ENCODE measurements at regions not wholly inside any gene's neighbourhood (a gene's known extent, or its start where the extent isn't known, plus 50 kb on each side); places are given as distances from the start of the nearest gene placed in this dataset.

DNA sequence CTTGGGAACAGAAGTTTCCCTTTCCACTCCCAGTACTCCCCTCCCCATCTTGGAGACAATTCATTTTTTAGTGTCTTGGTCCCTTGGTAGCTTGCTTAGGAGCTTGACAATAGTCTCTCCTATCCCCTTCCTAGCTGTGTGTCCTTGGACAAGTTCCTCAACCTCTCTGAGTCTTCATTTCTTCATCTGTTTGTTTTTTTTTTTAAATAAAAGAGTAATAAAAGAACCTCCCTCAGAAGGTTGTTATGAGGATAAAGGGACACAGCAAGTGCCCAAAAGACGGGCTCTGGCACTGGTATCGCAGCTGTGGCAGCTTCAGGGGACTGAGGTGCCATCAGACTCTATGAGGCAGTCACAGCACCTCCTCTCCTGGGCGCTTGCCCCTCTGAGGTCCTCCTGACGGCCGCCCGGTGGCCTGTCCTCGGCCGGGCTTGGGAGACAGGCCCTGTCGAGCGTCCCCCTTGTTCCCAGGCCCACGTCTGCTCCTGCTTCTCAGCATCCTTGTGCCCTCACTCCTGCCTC lies 689.2 kb downstream of the MATN1 start:
- Histone ChIP-seq H3K27ac (ENCODE audit: low read depth in 1 of 2, low read length in 2 of 2) (no peak overlapping the region), H3K36me3 (ENCODE audit: control insufficient read depth in 4 of 4, insufficient read depth in 3 of 4, low read depth in 1 of 4, low read length in 3 of 4) (no peaks in the 10 kb centered on the region), H3K27me3 (ENCODE audit: control insufficient read depth in 4 of 4, insufficient read depth in 4 of 4, low read length in 3 of 4) (no peaks in the 10 kb centered on the region), H3K9ac (ENCODE audit: low read depth in 1 of 2, low read length in 2 of 2) (no peak overlapping the region), H3K4me3 (ENCODE audit: low read depth in 1 of 3, low read length in 3 of 3) (no peak overlapping the region), H3K9me3 (ENCODE audit: control insufficient read depth in 4 of 4, low read length in 3 of 4) (no peaks in the 10 kb centered on the region), H3K4me1 (ENCODE audit: control insufficient read depth in 4 of 4, insufficient read depth in 4 of 4, low read length in 3 of 4) (peaks cover 0 to under 1% (median 0%) of the 10 kb centered on the region in 4 donors)
- TF ChIP-seq YY1 (IDR thresholded peaks at IDR 0.05) (no peak), HNF4G (IDR thresholded peaks at IDR 0.05) (no peak), RAD21 (IDR thresholded peaks at IDR 0.05) (no peak), JUND (IDR thresholded peaks at IDR 0.05) (no peak), GABPA (IDR thresholded peaks at IDR 0.05 in 1 of 2, conservative IDR thresholded peaks at IDR 0.05 in 1 of 2) (no peak), FOXA2 (IDR thresholded peaks at IDR 0.05) (no peak), HNF4A (conservative IDR thresholded peaks at IDR 0.05) (no peak), FOXA1 (IDR thresholded peaks at IDR 0.05) (no peak), NR2F2 (IDR thresholded peaks at IDR 0.05) (no peak), TAF1 (conservative IDR thresholded peaks at IDR 0.05) (no peak), SP1 (IDR thresholded peaks at IDR 0.05) (no peak), RXRA (IDR thresholded peaks at IDR 0.05) (no peak), EGR1 (IDR thresholded peaks at IDR 0.05; ENCODE audit: low read depth in 2 of 2) (no peak)
- TF ChIP-seq, protein P1, sequence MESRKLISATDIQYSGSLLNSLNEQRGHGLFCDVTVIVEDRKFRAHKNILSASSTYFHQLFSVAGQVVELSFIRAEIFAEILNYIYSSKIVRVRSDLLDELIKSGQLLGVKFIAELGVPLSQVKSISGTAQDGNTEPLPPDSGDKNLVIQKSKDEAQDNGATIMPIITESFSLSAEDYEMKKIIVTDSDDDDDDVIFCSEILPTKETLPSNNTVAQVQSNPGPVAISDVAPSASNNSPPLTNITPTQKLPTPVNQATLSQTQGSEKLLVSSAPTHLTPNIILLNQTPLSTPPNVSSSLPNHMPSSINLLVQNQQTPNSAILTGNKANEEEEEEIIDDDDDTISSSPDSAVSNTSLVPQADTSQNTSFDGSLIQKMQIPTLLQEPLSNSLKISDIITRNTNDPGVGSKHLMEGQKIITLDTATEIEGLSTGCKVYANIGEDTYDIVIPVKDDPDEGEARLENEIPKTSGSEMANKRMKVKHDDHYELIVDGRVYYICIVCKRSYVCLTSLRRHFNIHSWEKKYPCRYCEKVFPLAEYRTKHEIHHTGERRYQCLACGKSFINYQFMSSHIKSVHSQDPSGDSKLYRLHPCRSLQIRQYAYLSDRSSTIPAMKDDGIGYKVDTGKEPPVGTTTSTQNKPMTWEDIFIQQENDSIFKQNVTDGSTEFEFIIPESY (IDR thresholded peaks at IDR 0.05), result no peak
- TF ChIP-seq, protein P2, sequence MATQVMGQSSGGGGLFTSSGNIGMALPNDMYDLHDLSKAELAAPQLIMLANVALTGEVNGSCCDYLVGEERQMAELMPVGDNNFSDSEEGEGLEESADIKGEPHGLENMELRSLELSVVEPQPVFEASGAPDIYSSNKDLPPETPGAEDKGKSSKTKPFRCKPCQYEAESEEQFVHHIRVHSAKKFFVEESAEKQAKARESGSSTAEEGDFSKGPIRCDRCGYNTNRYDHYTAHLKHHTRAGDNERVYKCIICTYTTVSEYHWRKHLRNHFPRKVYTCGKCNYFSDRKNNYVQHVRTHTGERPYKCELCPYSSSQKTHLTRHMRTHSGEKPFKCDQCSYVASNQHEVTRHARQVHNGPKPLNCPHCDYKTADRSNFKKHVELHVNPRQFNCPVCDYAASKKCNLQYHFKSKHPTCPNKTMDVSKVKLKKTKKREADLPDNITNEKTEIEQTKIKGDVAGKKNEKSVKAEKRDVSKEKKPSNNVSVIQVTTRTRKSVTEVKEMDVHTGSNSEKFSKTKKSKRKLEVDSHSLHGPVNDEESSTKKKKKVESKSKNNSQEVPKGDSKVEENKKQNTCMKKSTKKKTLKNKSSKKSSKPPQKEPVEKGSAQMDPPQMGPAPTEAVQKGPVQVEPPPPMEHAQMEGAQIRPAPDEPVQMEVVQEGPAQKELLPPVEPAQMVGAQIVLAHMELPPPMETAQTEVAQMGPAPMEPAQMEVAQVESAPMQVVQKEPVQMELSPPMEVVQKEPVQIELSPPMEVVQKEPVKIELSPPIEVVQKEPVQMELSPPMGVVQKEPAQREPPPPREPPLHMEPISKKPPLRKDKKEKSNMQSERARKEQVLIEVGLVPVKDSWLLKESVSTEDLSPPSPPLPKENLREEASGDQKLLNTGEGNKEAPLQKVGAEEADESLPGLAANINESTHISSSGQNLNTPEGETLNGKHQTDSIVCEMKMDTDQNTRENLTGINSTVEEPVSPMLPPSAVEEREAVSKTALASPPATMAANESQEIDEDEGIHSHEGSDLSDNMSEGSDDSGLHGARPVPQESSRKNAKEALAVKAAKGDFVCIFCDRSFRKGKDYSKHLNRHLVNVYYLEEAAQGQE (IDR thresholded peaks at IDR 0.05), result no peak
- TF ChIP-seq, protein P3, sequence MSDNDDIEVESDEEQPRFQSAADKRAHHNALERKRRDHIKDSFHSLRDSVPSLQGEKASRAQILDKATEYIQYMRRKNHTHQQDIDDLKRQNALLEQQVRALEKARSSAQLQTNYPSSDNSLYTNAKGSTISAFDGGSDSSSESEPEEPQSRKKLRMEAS (IDR thresholded peaks at IDR 0.05), result no peak
- TF ChIP-seq, protein P4, sequence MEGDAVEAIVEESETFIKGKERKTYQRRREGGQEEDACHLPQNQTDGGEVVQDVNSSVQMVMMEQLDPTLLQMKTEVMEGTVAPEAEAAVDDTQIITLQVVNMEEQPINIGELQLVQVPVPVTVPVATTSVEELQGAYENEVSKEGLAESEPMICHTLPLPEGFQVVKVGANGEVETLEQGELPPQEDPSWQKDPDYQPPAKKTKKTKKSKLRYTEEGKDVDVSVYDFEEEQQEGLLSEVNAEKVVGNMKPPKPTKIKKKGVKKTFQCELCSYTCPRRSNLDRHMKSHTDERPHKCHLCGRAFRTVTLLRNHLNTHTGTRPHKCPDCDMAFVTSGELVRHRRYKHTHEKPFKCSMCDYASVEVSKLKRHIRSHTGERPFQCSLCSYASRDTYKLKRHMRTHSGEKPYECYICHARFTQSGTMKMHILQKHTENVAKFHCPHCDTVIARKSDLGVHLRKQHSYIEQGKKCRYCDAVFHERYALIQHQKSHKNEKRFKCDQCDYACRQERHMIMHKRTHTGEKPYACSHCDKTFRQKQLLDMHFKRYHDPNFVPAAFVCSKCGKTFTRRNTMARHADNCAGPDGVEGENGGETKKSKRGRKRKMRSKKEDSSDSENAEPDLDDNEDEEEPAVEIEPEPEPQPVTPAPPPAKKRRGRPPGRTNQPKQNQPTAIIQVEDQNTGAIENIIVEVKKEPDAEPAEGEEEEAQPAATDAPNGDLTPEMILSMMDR (IDR thresholded peaks at IDR 0.05; ENCODE audit: low read depth, low read length, missing input control), result no peak
- TF ChIP-seq, protein P5, sequence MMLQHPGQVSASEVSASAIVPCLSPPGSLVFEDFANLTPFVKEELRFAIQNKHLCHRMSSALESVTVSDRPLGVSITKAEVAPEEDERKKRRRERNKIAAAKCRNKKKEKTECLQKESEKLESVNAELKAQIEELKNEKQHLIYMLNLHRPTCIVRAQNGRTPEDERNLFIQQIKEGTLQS (IDR thresholded peaks at IDR 0.05), result no peak
- WGBS, result 69% methylated on average over 11 of the region's 11 CpGs
- no peak for DNase-seq (ENCODE audit: low spot score)
